CD4-positive, CD25-positive, alpha-beta regulatory T cell (primary cell): ENCODE measurements at regions not wholly inside any gene's neighbourhood (a gene's known extent, or its start where the extent isn't known, plus 50 kb on each side); places are given as distances from the start of the nearest gene placed in this dataset.

Experiments used
- ATAC-seq, 2 donors: fragments of 150-1000 bp; cut with Tn5 transposase; one replicate each; pipeline ENCODE4 v1.10.0; 2021; ENCODE audit warnings: low read depth in 2 of 2, moderate number of reproducible peaks in 2 of 2, moderate library complexity in 1 of 2
- DNase-seq, 3 donors: peaks; one replicate each; pipeline versions ENCODE4 v3.0.0 to v3.0.0-alpha.2; 2012 to 2022; ENCODE audit warnings: mixed read lengths in 1 of 3
- H3K27ac ChIP-seq: one replicate; pipeline ENCODE4 v1.7.0; 2013; ENCODE audit warnings: mild to moderate bottlenecking, low read length; ENCODE audit not compliant: insufficient read depth, poor library complexity, severe bottlenecking
- H3K27me3 ChIP-seq: one replicate; pipeline ENCODE4 v1.7.0; 2013; ENCODE audit warnings: low read length; ENCODE audit not compliant: control insufficient read depth, insufficient read depth
- H3K36me3 ChIP-seq: one replicate; pipeline ENCODE4 v1.7.0; 2013; ENCODE audit warnings: mild to moderate bottlenecking, low read length, moderate library complexity; ENCODE audit not compliant: control insufficient read depth, insufficient read depth
- H3K4me1 ChIP-seq: 2 replicates; pipeline ENCODE4 v1.7.0; 2013; ENCODE audit warnings: mild to moderate bottlenecking, low read length; ENCODE audit not compliant: insufficient read depth, control insufficient read depth, poor library complexity, severe bottlenecking
- H3K4me3 ChIP-seq: one replicate; pipeline ENCODE4 v1.7.0; 2013; ENCODE audit warnings: low read depth, mild to moderate bottlenecking, low read length, moderate library complexity
- H3K9me3 ChIP-seq, 2 experiments: 1 replicate in 1 of 2; 2 replicates in 1 of 2; pipeline ENCODE4 v1.7.0; 2013; ENCODE audit warnings: low read length in 2 of 2, mild to moderate bottlenecking in 1 of 2, moderate library complexity in 1 of 2; ENCODE audit not compliant: control insufficient read depth in 2 of 2
- H3K27ac Mint-ChIP-seq, 3 donors: one replicate each; pipeline ENCODE4 v1.8.0; 2020 to 2022; ENCODE audit warnings: mild to moderate bottlenecking in 3 of 3, mixed read lengths in 3 of 3, moderate library complexity in 2 of 3
- H3K27me3 Mint-ChIP-seq: one replicate; pipeline ENCODE4 v1.8.0; 2022; ENCODE audit warnings: mild to moderate bottlenecking, mixed read lengths
- H3K36me3 Mint-ChIP-seq: one replicate; pipeline ENCODE4 v1.8.0; 2020; ENCODE audit warnings: mixed read lengths
- H3K4me1 Mint-ChIP-seq, 4 donors: one replicate each; pipeline ENCODE4 v1.8.0; 2020 to 2022; ENCODE audit warnings: mixed read lengths in 4 of 4, mild to moderate bottlenecking in 1 of 4
- H3K4me3 Mint-ChIP-seq, 4 donors: one replicate each; pipeline ENCODE4 v1.8.0; 2020 to 2022; ENCODE audit warnings: mild to moderate bottlenecking in 4 of 4, mixed read lengths in 4 of 4, moderate library complexity in 3 of 4
- H3K9me3 Mint-ChIP-seq, 7 donors: one replicate each; pipeline ENCODE4 v1.8.0; 2020 to 2022; ENCODE audit warnings: mixed read lengths in 7 of 7, mild to moderate bottlenecking in 3 of 7, moderate library complexity in 2 of 7

DNA sequence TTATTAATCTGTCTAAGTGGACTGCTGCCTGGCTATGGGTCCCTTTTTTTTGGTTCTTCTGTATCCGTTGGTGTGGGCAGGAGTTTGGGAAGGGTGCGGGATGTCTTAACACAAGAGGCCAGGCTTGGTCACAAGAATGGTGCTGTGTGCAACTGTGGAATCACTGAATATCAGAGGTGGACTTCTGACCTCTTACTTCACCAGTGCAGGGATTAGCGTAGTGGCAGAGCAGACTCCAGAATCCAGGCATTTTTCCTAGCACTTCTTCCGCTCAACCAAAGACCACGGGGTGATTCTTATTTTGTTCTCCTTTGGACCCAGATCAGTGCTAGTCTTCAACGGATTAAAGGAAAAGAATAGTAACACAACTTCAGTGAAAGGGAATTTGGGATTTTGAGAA lies 254.3 kb upstream of the TNP1 start:
- DNase-seq, result no peak
- Mint-ChIP-seq H3K9me3 (peaks cover 0 to 4% (median 0%) of the 10 kb centered on the region in 7 donors), H3K4me1 (no peaks in the 10 kb centered on the region), H3K27ac (peak overlapping the region in 1 of 3 donors; percentile 53), H3K4me3 (no peak overlapping the region), H3K27me3 (no peaks in the 10 kb centered on the region), H3K36me3 (no peaks in the 10 kb centered on the region)
- Histone ChIP-seq H3K4me3 (no peak overlapping the region), H3K27me3 (no peaks in the 10 kb centered on the region), H3K9me3 (no peaks in the 10 kb centered on the region), H3K36me3 (no peaks in the 10 kb centered on the region), H3K4me1 (no peaks in the 10 kb centered on the region), H3K27ac (no peak overlapping the region)
- ATAC-seq, result no peak

DNA sequence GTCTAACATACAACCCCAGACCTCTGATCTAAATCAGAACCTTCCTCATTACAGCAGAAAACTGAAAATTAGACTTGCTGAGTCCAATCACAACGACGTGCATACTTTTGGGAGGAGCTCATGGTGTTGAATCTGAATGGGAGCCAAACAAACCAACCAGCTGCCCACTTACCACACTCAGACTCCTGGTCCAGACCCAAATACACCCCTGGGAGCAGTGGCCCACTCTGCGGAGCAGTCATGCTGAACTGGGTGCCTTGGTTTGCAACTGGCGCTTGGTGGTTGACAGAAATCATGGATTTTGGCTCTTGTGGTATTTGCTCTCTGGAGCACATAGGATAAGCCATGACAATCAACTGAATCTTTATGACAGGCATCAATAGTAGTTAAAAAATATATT lies 253.6 kb upstream of the TNP1 start:
- H3K4me3 ChIP-seq, result no peak overlapping the region
- H3K36me3 Mint-ChIP-seq, result no peaks in the 10 kb centered on the region
- no peaks in the 10 kb centered on the region for H3K27me3 Mint-ChIP-seq
- no peak overlapping the region for H3K4me3 Mint-ChIP-seq
- H3K27me3 ChIP-seq, result no peaks in the 10 kb centered on the region
- no peaks in the 10 kb centered on the region for H3K4me1 ChIP-seq
- ATAC-seq (no peak), DNase-seq (no peak)
- peaks cover 0 to 4% (median 0%) of the 10 kb centered on the region in 7 donors for H3K9me3 Mint-ChIP-seq
- no peak overlapping the region for H3K27ac Mint-ChIP-seq
- no peaks in the 10 kb centered on the region for H3K9me3 ChIP-seq
- H3K36me3 ChIP-seq, result no peaks in the 10 kb centered on the region
- no peak overlapping the region for H3K27ac ChIP-seq
- no peaks in the 10 kb centered on the region for H3K4me1 Mint-ChIP-seq

DNA sequence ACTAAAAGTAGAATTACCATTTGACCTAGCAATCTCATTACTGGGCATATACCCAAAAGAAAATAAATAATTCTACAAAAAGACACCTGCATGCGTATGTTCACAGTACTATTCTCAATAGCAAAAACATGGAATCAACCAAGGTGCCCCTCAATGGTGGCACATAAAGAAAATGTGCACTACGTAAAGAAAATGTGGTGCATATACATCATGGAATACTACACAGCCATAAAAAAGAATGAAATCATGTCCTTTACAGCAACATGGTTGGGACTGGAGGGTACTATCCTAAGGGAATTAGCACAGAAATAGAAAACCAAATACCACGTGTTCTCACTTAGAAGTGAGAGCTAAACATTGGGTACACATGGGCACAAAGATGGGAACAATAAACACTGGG lies 250.7 kb upstream of the TNP1 start:
- Histone ChIP-seq H3K36me3 (no peaks in the 10 kb centered on the region), H3K27ac (no peak overlapping the region), H3K27me3 (no peaks in the 10 kb centered on the region), H3K4me1 (no peaks in the 10 kb centered on the region), H3K9me3 (no peaks in the 10 kb centered on the region), H3K4me3 (no peak overlapping the region)
- Mint-ChIP-seq H3K36me3 (no peaks in the 10 kb centered on the region), H3K27me3 (no peaks in the 10 kb centered on the region), H3K27ac (no peak overlapping the region), H3K4me3 (no peak overlapping the region), H3K9me3 (peaks cover 0 to 5% (median 0%) of the 10 kb centered on the region in 7 donors), H3K4me1 (no peaks in the 10 kb centered on the region)
- ATAC-seq (no peak), DNase-seq (no peak)

DNA sequence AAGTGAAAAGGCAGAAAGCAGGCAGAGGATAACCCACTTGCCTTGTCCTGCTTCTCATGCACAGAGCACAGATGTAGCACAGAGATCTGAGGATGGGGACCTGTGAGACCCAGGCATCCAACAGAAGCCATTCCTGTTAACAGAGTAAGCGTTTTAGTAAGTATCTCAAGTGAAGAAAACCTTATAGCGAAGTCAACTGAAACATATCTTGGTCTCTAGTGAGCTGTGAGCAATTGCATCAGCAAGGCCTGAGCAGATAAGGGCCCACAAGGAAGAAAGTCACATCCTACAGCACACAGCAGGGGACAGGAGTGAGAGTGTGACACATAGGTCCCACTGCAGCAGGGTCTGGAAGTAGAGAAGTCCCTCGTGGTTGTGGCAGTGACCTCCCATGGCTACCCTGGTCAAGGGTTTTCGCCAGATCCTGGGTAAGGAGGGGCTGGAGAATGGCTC lies 248.7 kb upstream of the TNP1 start:
- no peak overlapping the region for H3K27ac ChIP-seq
- no peaks in the 10 kb centered on the region for H3K4me1 ChIP-seq
- ATAC-seq (no peak), DNase-seq (no peak)
- Mint-ChIP-seq H3K36me3 (no peaks in the 10 kb centered on the region), H3K27me3 (no peaks in the 10 kb centered on the region), H3K4me1 (no peaks in the 10 kb centered on the region), H3K4me3 (no peak overlapping the region), H3K27ac (no peak overlapping the region), H3K9me3 (peaks cover 0 to 5% (median 1%) of the 10 kb centered on the region in 7 donors)
- H3K4me3 ChIP-seq, result no peak overlapping the region
- H3K36me3 ChIP-seq, result no peaks in the 10 kb centered on the region
- H3K27me3 ChIP-seq, result no peaks in the 10 kb centered on the region
- no peaks in the 10 kb centered on the region for H3K9me3 ChIP-seq

DNA sequence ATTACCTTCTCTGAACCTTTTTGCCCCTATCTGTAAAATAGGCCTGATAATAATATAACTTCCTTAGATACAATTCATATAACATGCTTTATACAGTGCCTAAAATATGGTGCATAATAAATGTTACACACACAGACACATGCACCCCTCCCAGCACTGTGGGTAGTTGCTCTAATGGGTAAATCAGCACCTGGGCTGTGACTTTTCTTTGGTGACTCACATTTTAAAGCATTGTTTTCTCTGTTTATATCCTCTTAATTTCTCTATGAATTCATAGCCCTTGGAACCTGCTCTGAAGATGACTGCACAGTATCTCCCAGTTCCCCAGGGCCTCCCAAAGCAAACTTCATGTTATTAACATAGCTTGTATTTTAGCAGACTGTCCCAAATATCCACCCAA lies 248.2 kb upstream of the TNP1 start:
- no peak overlapping the region for H3K27ac Mint-ChIP-seq
- Histone ChIP-seq H3K4me3 (no peak overlapping the region), H3K4me1 (no peaks in the 10 kb centered on the region)

DNA sequence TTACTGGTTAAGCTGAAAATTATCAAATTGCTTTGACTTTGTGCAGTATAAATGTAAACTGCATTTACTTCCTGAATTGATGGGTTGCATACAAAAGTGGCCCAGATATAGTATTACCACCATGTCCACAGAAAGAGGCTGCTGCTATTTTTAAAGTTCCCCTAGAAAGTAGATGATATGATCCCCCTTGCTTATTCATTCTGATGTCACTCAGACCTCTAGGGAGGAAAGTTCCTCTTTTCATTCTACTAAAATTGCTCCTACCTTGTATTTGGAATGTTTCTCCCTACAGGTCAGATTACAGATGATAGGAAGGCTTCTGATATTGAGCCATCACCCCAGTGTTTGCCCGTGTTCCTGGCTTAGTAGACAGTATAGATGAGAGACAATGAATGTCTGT lies 247.6 kb upstream of the TNP1 start:
- Histone ChIP-seq H3K9me3 (no peaks in the 10 kb centered on the region), H3K36me3 (no peaks in the 10 kb centered on the region), H3K27me3 (no peaks in the 10 kb centered on the region), H3K4me3 (no peak overlapping the region), H3K4me1 (no peaks in the 10 kb centered on the region), H3K27ac (no peak overlapping the region)
- Mint-ChIP-seq H3K27me3 (no peaks in the 10 kb centered on the region), H3K4me3 (no peak overlapping the region), H3K4me1 (no peaks in the 10 kb centered on the region), H3K27ac (no peak overlapping the region), H3K9me3 (peaks cover 0 to 5% (median 1%) of the 10 kb centered on the region in 7 donors), H3K36me3 (no peaks in the 10 kb centered on the region)
- no peak for DNase-seq
- no peak for ATAC-seq

More for the DNA sequence above, 248.2 kb upstream of the TNP1 start:
- Mint-ChIP-seq H3K9me3 (peaks cover 0 to 5% (median 1%) of the 10 kb centered on the region in 7 donors), H3K36me3 (no peaks in the 10 kb centered on the region), H3K27me3 (no peaks in the 10 kb centered on the region), H3K4me1 (no peaks in the 10 kb centered on the region), H3K4me3 (no peak overlapping the region)
- H3K9me3 ChIP-seq, result no peaks in the 10 kb centered on the region
- no peak for ATAC-seq
- H3K27ac ChIP-seq, result no peak overlapping the region
- DNase-seq, result no peak
- no peaks in the 10 kb centered on the region for H3K36me3 ChIP-seq
- H3K27me3 ChIP-seq, result no peaks in the 10 kb centered on the region

DNA sequence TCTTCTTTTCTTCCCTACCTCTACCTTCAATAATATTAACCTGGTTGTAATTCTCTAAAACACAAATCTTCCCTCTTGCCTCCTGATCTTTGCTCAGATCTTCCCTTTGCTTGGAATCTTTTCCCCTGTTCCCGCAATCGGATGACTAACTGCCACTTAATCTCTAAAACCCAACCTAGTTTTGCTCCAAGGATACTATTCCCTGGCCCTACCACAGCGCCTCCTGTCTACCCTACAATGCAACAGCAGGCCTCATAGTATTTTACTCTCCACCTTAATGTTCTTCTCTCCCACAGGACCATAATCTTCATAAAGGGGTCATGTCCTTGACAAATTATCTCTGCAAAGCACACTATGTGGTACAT lies 246.8 kb upstream of the TNP1 start:
- Mint-ChIP-seq H3K4me1 (no peaks in the 10 kb centered on the region), H3K36me3 (no peaks in the 10 kb centered on the region)

DNA sequence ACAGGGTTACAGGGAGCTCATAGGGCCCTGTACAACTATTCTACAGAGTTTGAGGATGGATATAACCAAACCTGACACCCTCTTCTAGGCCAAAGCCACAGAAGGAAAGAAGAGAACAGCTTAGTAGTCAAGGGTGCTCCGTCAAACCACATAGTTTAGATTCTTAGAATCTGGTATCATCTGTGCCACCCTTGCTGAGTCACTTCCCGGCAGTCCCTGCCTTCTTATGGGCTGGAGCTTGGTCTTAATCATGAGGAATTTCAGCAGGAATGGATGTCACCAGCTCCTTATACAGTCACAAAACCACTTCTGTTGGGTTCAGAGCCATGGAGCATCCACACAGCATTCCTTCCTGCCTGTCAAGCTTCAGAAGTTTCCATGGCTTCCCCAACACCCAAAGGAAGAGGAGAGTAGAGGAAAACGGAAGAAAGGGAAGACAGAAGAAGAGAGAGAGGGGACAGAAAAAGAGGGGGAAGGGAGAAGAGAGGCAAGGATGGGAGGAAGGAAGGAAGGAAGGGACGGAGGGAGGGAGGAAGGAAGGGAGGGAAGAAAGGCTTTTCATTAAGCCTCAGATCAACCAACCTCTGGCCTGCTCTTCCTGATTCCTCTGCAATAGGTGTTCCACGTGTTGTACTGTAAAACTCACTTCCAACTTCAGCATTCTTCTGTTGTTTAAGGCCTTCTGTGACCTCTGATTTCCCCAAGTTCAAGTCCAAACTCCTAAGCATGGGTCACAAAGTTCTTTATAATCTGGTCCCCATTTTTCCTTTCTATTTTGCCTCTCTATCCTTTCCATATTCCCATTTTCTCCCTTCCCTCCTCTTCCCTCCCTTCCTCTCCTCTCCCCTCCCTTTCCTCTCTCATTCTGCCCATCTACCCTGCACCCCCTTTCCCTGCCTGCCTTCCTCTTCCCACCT lies 246.1 kb upstream of the TNP1 start:
- Mint-ChIP-seq H3K4me3 (no peak overlapping the region), H3K9me3 (peaks cover 0 to 5% (median 0%) of the 10 kb centered on the region in 7 donors), H3K4me1 (no peaks in the 10 kb centered on the region), H3K27ac (no peak overlapping the region), H3K36me3 (no peaks in the 10 kb centered on the region), H3K27me3 (no peaks in the 10 kb centered on the region)
- Histone ChIP-seq H3K4me3 (no peak overlapping the region), H3K27ac (no peak overlapping the region), H3K4me1 (no peaks in the 10 kb centered on the region), H3K27me3 (no peaks in the 10 kb centered on the region), H3K9me3 (no peaks in the 10 kb centered on the region), H3K36me3 (no peaks in the 10 kb centered on the region)
- ATAC-seq, result no peak
- peak in 1 of 3 donors; percentile 18 for DNase-seq

More for the DNA sequence above, 246.8 kb upstream of the TNP1 start:
- no peaks in the 10 kb centered on the region for H3K9me3 ChIP-seq
- H3K27me3 ChIP-seq, result no peaks in the 10 kb centered on the region
- ATAC-seq (no peak), DNase-seq (no peak)
- peaks cover 0 to 5% (median 0%) of the 10 kb centered on the region in 7 donors for H3K9me3 Mint-ChIP-seq
- H3K27me3 Mint-ChIP-seq, result no peaks in the 10 kb centered on the region
- H3K27ac Mint-ChIP-seq, result no peak overlapping the region
- no peaks in the 10 kb centered on the region for H3K36me3 ChIP-seq
- no peaks in the 10 kb centered on the region for H3K4me1 ChIP-seq
- H3K4me3 Mint-ChIP-seq, result no peak overlapping the region
- no peak overlapping the region for H3K4me3 ChIP-seq
- H3K27ac ChIP-seq, result no peak overlapping the region
